Peyer's patch (tissue), 4 donors: ENCODE measurements at regions not wholly inside any gene's neighbourhood (a gene's known extent, or its start where the extent isn't known, plus 50 kb on each side); places are given as distances from the start of the nearest gene placed in this dataset.

ENCODE experiments used
- CTCF ChIP-seq, 6 experiments: fragments of 450-650 bp in 4 of 6; fragments of 200-600 bp in 2 of 6; sonication (generic) in 1 of 6; IDR thresholded peaks; one replicate each; pipeline ENCODE4 v1.5.1; 2017 to 2019; ENCODE audit warnings: antibody characterized with exemption in 6 of 6, mild to moderate bottlenecking in 3 of 6, moderate library complexity in 1 of 6
- POLR2A ChIP-seq, 2 donors: fragments of 450-650 bp; IDR thresholded peaks; one replicate each; pipeline ENCODE4 v1.5.1; 2017; ENCODE audit warnings: antibody characterized with exemption in 2 of 2, mild to moderate bottlenecking in 2 of 2, moderate library complexity in 2 of 2

- TF ChIP-seq POLR2A (IDR thresholded peaks at IDR 0.05) (no peak), CTCF (IDR thresholded peaks at IDR 0.05) (no peak)
Measured at GRCh38 chr13:44818016-44818415, 171.3 kb downstream of the NUFIP1 start.
